ENCODE measurements at regions not wholly inside any gene's neighbourhood (a gene's known extent, or its start where the extent isn't known, plus 50 kb on each side); places are given as distances from the start of the nearest gene placed in this dataset.
"Not testable (repeated sequence)": the region's sequence is repeated elsewhere in the genome, so short reads cannot be mapped to it uniquely, and the experiment has no call there.

- DNase-seq = no peak
- no peaks in the 10 kb centered on the region for H3K27me3 Mint-ChIP-seq
- no peak overlapping the region for H3K27ac Mint-ChIP-seq
- H3K4me3 Mint-ChIP-seq = no peak overlapping the region
- ChIA-PET POLR2A (no interaction called here), CTCF (no interaction called here)
- no peaks in the 10 kb centered on the region for H3K36me3 Mint-ChIP-seq
- H3K9me3 Mint-ChIP-seq = no peaks in the 10 kb centered on the region
- intact Hi-C loops (cut with micrococcal nuclease) = no loop called here
- peaks cover under 1% of the 10 kb centered on the region for H3K4me1 Mint-ChIP-seq (ENCODE audit: low read depth)
Measured at GRCh38 chrX:17993062-17993461, 132.0 kb upstream of the RAI2 start.

GRCh38 chrX:17990532-17990931 is 129.4 kb upstream of the RAI2 start:
- intact Hi-C loops (cut with micrococcal nuclease) = no loop called here
- POLR2A ChIA-PET = no interaction called here
- CTCF ChIA-PET = no interaction called here
- no peaks in the 10 kb centered on the region for H3K9me3 Mint-ChIP-seq
- no peaks in the 10 kb centered on the region for H3K36me3 Mint-ChIP-seq
- no peak overlapping the region for H3K27ac Mint-ChIP-seq
- H3K4me1 Mint-ChIP-seq (ENCODE audit: low read depth) = peaks cover 16% of the 10 kb centered on the region
- H3K4me3 Mint-ChIP-seq = no peak overlapping the region
- no peak for DNase-seq
- H3K27me3 Mint-ChIP-seq = no peaks in the 10 kb centered on the region

- peaks cover 17% of the 10 kb centered on the region for H3K4me1 Mint-ChIP-seq (ENCODE audit: low read depth)
- no peaks in the 10 kb centered on the region for H3K36me3 Mint-ChIP-seq
- H3K4me3 Mint-ChIP-seq = no peak overlapping the region
- H3K27ac Mint-ChIP-seq = no peak overlapping the region
- CTCF ChIA-PET = no interaction called here
- no peak for DNase-seq
- no peaks in the 10 kb centered on the region for H3K27me3 Mint-ChIP-seq
- POLR2A ChIA-PET = no interaction called here
- intact Hi-C loops (cut with micrococcal nuclease) = no loop called here
- no peaks in the 10 kb centered on the region for H3K9me3 Mint-ChIP-seq
Measured at GRCh38 chrX:17987783-17988182, 126.7 kb upstream of the RAI2 start.

GRCh38 chrX:17986977-17987376 is 125.9 kb upstream of the RAI2 start:
- Mint-ChIP-seq H3K9me3 (no peaks in the 10 kb centered on the region), H3K27me3 (no peaks in the 10 kb centered on the region), H3K36me3 (no peaks in the 10 kb centered on the region), H3K4me1 (ENCODE audit: low read depth) (peaks cover 17% of the 10 kb centered on the region), H3K27ac (no peak overlapping the region), H3K4me3 (no peak overlapping the region)
- POLR2A ChIA-PET = no interaction called here
- no peak for DNase-seq
- CTCF ChIA-PET = no interaction called here
- intact Hi-C loops (cut with micrococcal nuclease) = no loop called here

- no peaks in the 10 kb centered on the region for H3K9me3 Mint-ChIP-seq
- H3K36me3 Mint-ChIP-seq = no peaks in the 10 kb centered on the region
- no peak overlapping the region for H3K27ac Mint-ChIP-seq
- ChIA-PET CTCF (no interaction called here), POLR2A (no interaction called here)
- H3K4me1 Mint-ChIP-seq (ENCODE audit: low read depth) = peaks cover 17% of the 10 kb centered on the region
- H3K4me3 Mint-ChIP-seq = no peak overlapping the region
- DNase-seq = no peak
- intact Hi-C loops (cut with micrococcal nuclease) = no loop called here
- H3K27me3 Mint-ChIP-seq = no peaks in the 10 kb centered on the region
Measured at GRCh38 chrX:17986440-17986839, 125.3 kb upstream of the RAI2 start.

GRCh38 chrX:17984415-17984814 is 123.3 kb upstream of the RAI2 start:
- DNase-seq = no peak
- Mint-ChIP-seq H3K36me3 (no peaks in the 10 kb centered on the region), H3K4me3 (no peak overlapping the region), H3K9me3 (no peaks in the 10 kb centered on the region), H3K27ac (no peak overlapping the region), H3K4me1 (ENCODE audit: low read depth) (peaks cover 17% of the 10 kb centered on the region), H3K27me3 (no peaks in the 10 kb centered on the region)
- ChIA-PET POLR2A (no interaction called here), CTCF (no interaction called here)
- intact Hi-C loops (cut with micrococcal nuclease) = no loop called here

GRCh38 chrX:17983389-17983788 is 122.3 kb upstream of the RAI2 start:
- Mint-ChIP-seq H3K4me1 (ENCODE audit: low read depth) (peaks cover 17% of the 10 kb centered on the region), H3K27me3 (no peaks in the 10 kb centered on the region), H3K4me3 (no peak overlapping the region), H3K9me3 (no peaks in the 10 kb centered on the region), H3K36me3 (no peaks in the 10 kb centered on the region), H3K27ac (no peak overlapping the region)
- DNase-seq = no peak
- POLR2A ChIA-PET = no interaction called here
- intact Hi-C loops (cut with micrococcal nuclease) = no loop called here
- CTCF ChIA-PET = interaction anchor here (0.7 kb wide), 1 partner anchor 14 kb away, joined by 3 read pairs; no protein-coding TSS in a partner anchor

GRCh38 chrX:17977696-17978095 is 116.6 kb upstream of the RAI2 start:
- Mint-ChIP-seq H3K27ac (no peak overlapping the region), H3K36me3 (no peaks in the 10 kb centered on the region), H3K9me3 (no peaks in the 10 kb centered on the region), H3K4me3 (no peak overlapping the region), H3K4me1 (ENCODE audit: low read depth) (no peaks in the 10 kb centered on the region), H3K27me3 (no peaks in the 10 kb centered on the region)
- CTCF ChIA-PET = no interaction called here
- DNase-seq = no peak
- POLR2A ChIA-PET = no interaction called here
- intact Hi-C loops (cut with micrococcal nuclease) = no loop called here

- ChIA-PET POLR2A (no interaction called here), CTCF (no interaction called here)
- Mint-ChIP-seq H3K36me3 (no peaks in the 10 kb centered on the region), H3K27ac (no peak overlapping the region), H3K4me3 (no peak overlapping the region), H3K27me3 (no peaks in the 10 kb centered on the region), H3K9me3 (no peaks in the 10 kb centered on the region), H3K4me1 (ENCODE audit: low read depth) (no peaks in the 10 kb centered on the region)
- intact Hi-C loops (cut with micrococcal nuclease) = no loop called here
- no peak for DNase-seq
Measured at GRCh38 chrX:17976955-17977354, 115.9 kb upstream of the RAI2 start.

- H3K36me3 Mint-ChIP-seq; H3K9me3 Mint-ChIP-seq; H3K27me3 Mint-ChIP-seq; H3K27ac Mint-ChIP-seq; CTCF ChIA-PET; H3K4me3 Mint-ChIP-seq; DNase-seq; intact Hi-C loops (cut with micrococcal nuclease); H3K4me1 Mint-ChIP-seq (ENCODE audit: low read depth); POLR2A ChIA-PET: not testable (repeated sequence)
Measured at GRCh38 chrX:17975349-17975748, 114.3 kb upstream of the RAI2 start.

- no peak for DNase-seq
- ChIA-PET CTCF (no interaction called here), POLR2A (no interaction called here)
- H3K9me3 Mint-ChIP-seq = no peaks in the 10 kb centered on the region
- H3K4me1 Mint-ChIP-seq (ENCODE audit: low read depth) = no peaks in the 10 kb centered on the region
- peaks cover 2% of the 10 kb centered on the region for H3K27me3 Mint-ChIP-seq
- H3K4me3 Mint-ChIP-seq = no peak overlapping the region
- intact Hi-C loops (cut with micrococcal nuclease) = no loop called here
- H3K27ac Mint-ChIP-seq = no peak overlapping the region
- no peaks in the 10 kb centered on the region for H3K36me3 Mint-ChIP-seq
Measured at GRCh38 chrX:17968367-17968766, 107.3 kb upstream of the RAI2 start.

GRCh38 chrX:17967888-17968287 is 106.8 kb upstream of the RAI2 start:
- no peaks in the 10 kb centered on the region for H3K36me3 Mint-ChIP-seq
- no peak for DNase-seq
- H3K27ac Mint-ChIP-seq = no peak overlapping the region
- H3K4me1 Mint-ChIP-seq (ENCODE audit: low read depth) = no peaks in the 10 kb centered on the region
- intact Hi-C loops (cut with micrococcal nuclease) = no loop called here
- POLR2A ChIA-PET = no interaction called here
- peaks cover 2% of the 10 kb centered on the region for H3K27me3 Mint-ChIP-seq
- H3K9me3 Mint-ChIP-seq = no peaks in the 10 kb centered on the region
- H3K4me3 Mint-ChIP-seq = no peak overlapping the region
- CTCF ChIA-PET = no interaction called here

GRCh38 chrX:17964871-17965270 is 103.8 kb upstream of the RAI2 start:
- no peak for DNase-seq
- ChIA-PET POLR2A (no interaction called here), CTCF (no interaction called here)
- intact Hi-C loops (cut with micrococcal nuclease) = no loop called here
- no peak overlapping the region for H3K4me3 Mint-ChIP-seq
- H3K4me1 Mint-ChIP-seq (ENCODE audit: low read depth) = no peaks in the 10 kb centered on the region
- H3K27ac Mint-ChIP-seq = no peak overlapping the region
- H3K27me3 Mint-ChIP-seq = peaks cover 2% of the 10 kb centered on the region
- no peaks in the 10 kb centered on the region for H3K36me3 Mint-ChIP-seq
- H3K9me3 Mint-ChIP-seq = no peaks in the 10 kb centered on the region

GRCh38 chrX:17960891-17961290 is 99.8 kb upstream of the RAI2 start:
- POLR2A ChIA-PET = no interaction called here
- Mint-ChIP-seq H3K4me1 (ENCODE audit: low read depth) (no peaks in the 10 kb centered on the region), H3K27me3 (peaks cover 4% of the 10 kb centered on the region), H3K36me3 (no peaks in the 10 kb centered on the region), H3K9me3 (no peaks in the 10 kb centered on the region), H3K27ac (no peak overlapping the region), H3K4me3 (no peak overlapping the region)
- no peak for DNase-seq
- intact Hi-C loops (cut with micrococcal nuclease) = no loop called here
- CTCF ChIA-PET = interaction anchor here (0.6 to 1.5 kb wide), 2 partner anchors 16 to 66 kb away, joined by 3 read pairs; no protein-coding TSS in a partner anchor
